ENCODE measurements at regions not wholly inside any gene's neighbourhood (a gene's known extent, or its start where the extent isn't known, plus 50 kb on each side); places are given as distances from the start of the nearest gene placed in this dataset.

- no peak for TF ChIP-seq CTCF (IDR thresholded peaks at IDR 0.05)
- TF ChIP-seq POLR2A (IDR thresholded peaks at IDR 0.05), result no peak
- H3K27ac ChIP-seq, result no peak overlapping the region
- H3K4me3 ChIP-seq, result no peak overlapping the region
- no peaks in the 10 kb centered on the region for H3K27me3 ChIP-seq
- no peaks in the 10 kb centered on the region for H3K4me1 ChIP-seq
- ATAC-seq (no peak), DNase-seq (no peak)
- intact Hi-C loops (cut with DNase I), result no loop called here
- H3K36me3 ChIP-seq, result no peaks in the 10 kb centered on the region
- no peaks in the 10 kb centered on the region for H3K9me3 ChIP-seq
- 73 to 92% (median 80%) methylated on average over 3 of the region's 3 CpGs for WGBS, 4 donors
These were observed 476.2 kb upstream of the POU3F2 start for GRCh38 chr6:98358173-98358572.

- Histone ChIP-seq H3K9me3 (no peaks in the 10 kb centered on the region), H3K27ac (no peak overlapping the region), H3K27me3 (no peaks in the 10 kb centered on the region), H3K36me3 (no peaks in the 10 kb centered on the region), H3K4me1 (no peaks in the 10 kb centered on the region), H3K4me3 (no peak overlapping the region)
- WGBS, 4 donors, result 66 to 70% (median 67%) methylated on average over 6 of the region's 6 CpGs
- no peak for TF ChIP-seq CTCF (IDR thresholded peaks at IDR 0.05)
- no peak for TF ChIP-seq POLR2A (IDR thresholded peaks at IDR 0.05)
- ATAC-seq (no peak), DNase-seq (no peak)
- intact Hi-C loops (cut with DNase I), result no loop called here
These were observed 468.0 kb upstream of the POU3F2 start for GRCh38 chr6:98366371-98366770.

GRCh38 chr6:98380589-98380988 lies 453.8 kb upstream of the POU3F2 start:
- DNase-seq (no peak), ATAC-seq (no peak)
- Histone ChIP-seq H3K27ac (no peak overlapping the region), H3K4me1 (no peaks in the 10 kb centered on the region), H3K9me3 (peaks cover 0 to 6% (median 0%) of the 10 kb centered on the region in 12 donors), H3K36me3 (no peaks in the 10 kb centered on the region), H3K4me3 (no peak overlapping the region), H3K27me3 (no peaks in the 10 kb centered on the region)
- 57 to 68% (median 62%) methylated on average over 3 of the region's 3 CpGs for WGBS, 4 donors
- intact Hi-C loops (cut with DNase I), result no loop called here
- no peak for TF ChIP-seq POLR2A (IDR thresholded peaks at IDR 0.05)
- no peak for TF ChIP-seq CTCF (IDR thresholded peaks at IDR 0.05)

GRCh38 chr6:98382246-98382645 lies 452.1 kb upstream of the POU3F2 start:
- no peak for TF ChIP-seq CTCF (IDR thresholded peaks at IDR 0.05)
- TF ChIP-seq POLR2A (IDR thresholded peaks at IDR 0.05), result no peak
- Histone ChIP-seq H3K4me3 (no peak overlapping the region), H3K27me3 (no peaks in the 10 kb centered on the region), H3K9me3 (peaks cover 0 to 6% (median 0%) of the 10 kb centered on the region in 12 donors), H3K4me1 (no peaks in the 10 kb centered on the region), H3K36me3 (no peaks in the 10 kb centered on the region), H3K27ac (no peak overlapping the region)
- intact Hi-C loops (cut with DNase I), result no loop called here
- 64 to 71% (median 69%) methylated on average over 3 of the region's 3 CpGs for WGBS, 4 donors
- DNase-seq (no peak), ATAC-seq (no peak)
